22Rv1 (cell line): ENCODE measurements at regions not wholly inside any gene's neighbourhood (a gene's known extent, or its start where the extent isn't known, plus 50 kb on each side); places are given as distances from the start of the nearest gene placed in this dataset.

Experiments used
- CTCF ChIP-seq: fragments of 450-650 bp; IDR thresholded peaks from 2 replicates; pipeline ENCODE4 v1.5.1; 2017; ENCODE audit warnings: mild to moderate bottlenecking
- ZFX ChIP-seq: fragments of 450-650 bp; IDR thresholded peaks from 2 replicates; pipeline ENCODE4 v1.6.1; 2017; ENCODE audit warnings: antibody characterized with exemption, borderline replicate concordance

GRCh38 chr5:35561396-35561795 lies 56.3 kb upstream of the SPEF2 start:
- TF ChIP-seq CTCF, result no peak
- no peak for TF ChIP-seq ZFX
